ENCODE measurements at regions not wholly inside any gene's neighbourhood (a gene's known extent, or its start where the extent isn't known, plus 50 kb on each side); places are given as distances from the start of the nearest gene placed in this dataset.

GRCh38 chr18:39200153-39200552 is 1634.6 kb upstream of the CELF4 start (continued):
- TF ChIP-seq CHD7 (IDR thresholded peaks at IDR 0.05; ENCODE audit: insufficient replicate concordance, low read length) (no peak), NANOG (IDR thresholded peaks at IDR 0.05; ENCODE audit: insufficient read depth, low read depth, low read length, poor library complexity, severe bottlenecking) (no peak), HDAC2 (IDR thresholded peaks at IDR 0.05; ENCODE audit: borderline replicate concordance in 1 of 2, low read depth in 2 of 2, low read length in 2 of 2) (no peak), BRCA1 (IDR thresholded peaks at IDR 0.05; ENCODE audit: low read depth, low read length) (no peak), CBX5 (IDR thresholded peaks at IDR 0.05; ENCODE audit: low read depth, low read length) (no peak), SP2 (IDR thresholded peaks at IDR 0.05; ENCODE audit: low read length) (no peak), CTCF (IDR thresholded peaks at IDR 0.05; ENCODE audit: control extremely low read depth in 1 of 3, insufficient read depth in 1 of 3, low read depth in 1 of 3, low read length in 3 of 3) (no peak)

All from H1 (cell line).